SK-N-SH (cell line): ENCODE measurements at regions not wholly inside any gene's neighbourhood (a gene's known extent, or its start where the extent isn't known, plus 50 kb on each side); places are given as distances from the start of the nearest gene placed in this dataset.

Experiments
- CHD2 ChIP-seq: fragments of 150-350 bp; IDR thresholded peaks from 2 replicates; pipeline ENCODE4 v1.6.1; 2018; ENCODE audit warnings: low read length; ENCODE audit not compliant: partially characterized antibody
- CTCF ChIP-seq: fragments of 200-600 bp; sonication (generic); IDR thresholded peaks from 2 replicates; pipeline ENCODE4 v1.6.1; 2017; ENCODE audit warnings: antibody characterized with exemption, mild to moderate bottlenecking, moderate library complexity
- ELF1 ChIP-seq: IDR thresholded peaks from 2 replicates; pipeline ENCODE4 v1.4.0; 2012
- FOXM1 ChIP-seq: IDR thresholded peaks from 2 replicates; pipeline ENCODE4 v1.4.0; 2012; ENCODE audit warnings: low read depth, mild to moderate bottlenecking
- MXI1 ChIP-seq: IDR thresholded peaks from 2 replicates; pipeline ENCODE4 v1.6.1; 2012; ENCODE audit warnings: mild to moderate bottlenecking, low read depth, low read length, improper control_type of control experiment
- NRF1 ChIP-seq: IDR thresholded peaks from 2 replicates; pipeline ENCODE4 v1.6.1; 2012; ENCODE audit warnings: low read depth, mild to moderate bottlenecking, low read length
- RFX5 ChIP-seq: IDR thresholded peaks from 2 replicates; pipeline ENCODE4 v1.6.1; 2012; ENCODE audit warnings: mild to moderate bottlenecking, improper control_type of control experiment, low read length
- USF2 ChIP-seq: fragments of 150-350 bp; IDR thresholded peaks from 2 replicates; pipeline ENCODE4 v1.6.1; 2017; ENCODE audit warnings: antibody characterized with exemption, low read length, low read depth, borderline replicate concordance
- ZBTB33 ChIP-seq: IDR thresholded peaks from 2 replicates; pipeline ENCODE4 v1.4.0; 2012; ENCODE audit warnings: low read depth, borderline replicate concordance

- TF ChIP-seq CHD2 (no peak), MXI1 (no peak), ZBTB33 (no peak), ELF1 (no peak), CTCF (no peak), FOXM1 (no peak), NRF1 (no peak), USF2 (no peak), RFX5 (no peak)
Measured at GRCh38 chr22:49163258-49163959, 664.3 kb downstream of the BRD1 start.
